Caco-2 (cell line): ENCODE measurements at regions not wholly inside any gene's neighbourhood (a gene's known extent, or its start where the extent isn't known, plus 50 kb on each side); places are given as distances from the start of the nearest gene placed in this dataset.

ENCODE experiments used
- BruUV-seq: library from RNA; stranded (reverse); fragments of 400-500 nt; replicated peaks from 2 replicates; lab custom pipeline; 2021; lab: Mats Ljungman, UMichigan
- CTCF ChIA-PET: fragments of 300-600 bp; sonication (Branson Sonifier 250); formaldehyde crosslinking; loops from one replicate; lab custom pipeline; 2022; ENCODE audit warnings: antibody characterized with exemption; lab: Charles Lee
- POLR2A ChIA-PET: fragments of 300-600 bp; sonication (Branson Sonifier 250); formaldehyde crosslinking; loops from one replicate; lab custom pipeline; 2022; ENCODE audit warnings: antibody characterized with exemption; lab: Charles Lee
- DNase-seq, 2 experiments: peaks; one replicate each; pipeline versions ENCODE4 v3.0.0 to v3.0.0-alpha.2; 2020 to 2022
- H3K27me3 ChIP-seq: replicated peaks from 2 replicates; pipeline ENCODE4 v1.6.0; 2011; ENCODE audit warnings: low read length; ENCODE audit not compliant: control insufficient read depth, insufficient read depth
- H3K36me3 ChIP-seq: 2 replicates; pipeline ENCODE4 v1.5.1; 2011; ENCODE audit warnings: low read length; ENCODE audit not compliant: control insufficient read depth, insufficient read depth
- H3K4me1 ChIP-seq: fragments of 250-450 bp; sonication (Bioruptor Pico); 2 replicates; pipeline ENCODE4 v1.5.1; 2020; ENCODE audit warnings: mild to moderate bottlenecking
- H3K4me3 ChIP-seq: 2 replicates; pipeline ENCODE4 v1.5.1; 2011; ENCODE audit warnings: low read depth, mild to moderate bottlenecking, control low read depth, low read length
- H3K9me3 ChIP-seq: fragments of 250-450 bp; sonication (Bioruptor Pico); 2 replicates; pipeline ENCODE4 v1.5.1; 2020; ENCODE audit warnings: mild to moderate bottlenecking, moderate library complexity
- H3K27ac Mint-ChIP-seq: one replicate; pipeline ENCODE4 v1.8.0; 2022; ENCODE audit warnings: mixed read lengths; ENCODE audit not compliant: unreplicated experiment
- H3K27me3 Mint-ChIP-seq: one replicate; pipeline ENCODE4 v1.8.0; 2022; ENCODE audit warnings: mixed read lengths; ENCODE audit not compliant: insufficient read depth, unreplicated experiment
- H3K36me3 Mint-ChIP-seq: one replicate; pipeline ENCODE4 v1.8.0; 2022; ENCODE audit warnings: mild to moderate bottlenecking, mixed read lengths; ENCODE audit not compliant: insufficient read depth, unreplicated experiment
- H3K4me1 Mint-ChIP-seq: one replicate; pipeline ENCODE4 v1.8.0; 2022; ENCODE audit warnings: low read depth, mixed read lengths; ENCODE audit not compliant: unreplicated experiment
- H3K4me3 Mint-ChIP-seq: one replicate; pipeline ENCODE4 v1.8.0; 2022; ENCODE audit warnings: mild to moderate bottlenecking, moderate library complexity, mixed read lengths; ENCODE audit not compliant: unreplicated experiment
- H3K9me3 Mint-ChIP-seq: one replicate; pipeline ENCODE4 v1.8.0; 2022; ENCODE audit warnings: mixed read lengths; ENCODE audit not compliant: unreplicated experiment
- intact Hi-C: fragments of 100-400 bp; cut with micrococcal nuclease; formaldehyde crosslinking; loops from one replicate; pipeline ENCODE4 v1.10.0; 2022; ENCODE audit not compliant: unreplicated experiment
- TF ChIP-seq, protein P1 (sequence below), 2 experiments: fragments of 200-600 bp in 1 of 2; IDR thresholded peaks; 1 replicate in 1 of 2; 2 replicates in 1 of 2; pipeline versions ENCODE4 v1.5.1 to v1.8.0; 2011 to 2022; ENCODE audit warnings: antibody characterized with exemption in 1 of 2, control low read depth in 1 of 2, inconsistent platforms in 1 of 2, low read depth in 1 of 2, low read length in 1 of 2, mild to moderate bottlenecking in 1 of 2, moderate library complexity in 1 of 2; ENCODE audit not compliant: insufficient read depth in 1 of 2, severe bottlenecking in 1 of 2, unreplicated experiment in 1 of 2

DNA sequence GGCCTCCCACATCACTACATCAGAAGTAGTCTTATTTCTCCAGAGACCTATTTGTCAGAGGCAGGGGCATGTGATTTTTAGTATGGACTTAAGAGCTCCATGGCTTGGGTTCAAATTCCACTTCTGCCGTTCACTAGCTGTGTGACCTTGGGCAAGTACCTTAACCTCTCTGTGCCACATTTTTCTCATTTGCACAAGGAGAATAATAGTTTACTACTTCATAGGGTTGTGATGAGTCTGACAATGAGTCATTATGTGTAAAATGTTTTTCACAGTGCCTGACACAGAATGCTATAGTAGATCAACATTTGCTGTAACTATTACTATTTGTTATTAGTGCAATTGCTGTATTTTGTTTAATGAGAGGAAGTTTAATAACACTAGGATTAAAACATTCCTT is 200.6 kb downstream of the PRDM2 start:
- TF ChIP-seq, protein P1, sequence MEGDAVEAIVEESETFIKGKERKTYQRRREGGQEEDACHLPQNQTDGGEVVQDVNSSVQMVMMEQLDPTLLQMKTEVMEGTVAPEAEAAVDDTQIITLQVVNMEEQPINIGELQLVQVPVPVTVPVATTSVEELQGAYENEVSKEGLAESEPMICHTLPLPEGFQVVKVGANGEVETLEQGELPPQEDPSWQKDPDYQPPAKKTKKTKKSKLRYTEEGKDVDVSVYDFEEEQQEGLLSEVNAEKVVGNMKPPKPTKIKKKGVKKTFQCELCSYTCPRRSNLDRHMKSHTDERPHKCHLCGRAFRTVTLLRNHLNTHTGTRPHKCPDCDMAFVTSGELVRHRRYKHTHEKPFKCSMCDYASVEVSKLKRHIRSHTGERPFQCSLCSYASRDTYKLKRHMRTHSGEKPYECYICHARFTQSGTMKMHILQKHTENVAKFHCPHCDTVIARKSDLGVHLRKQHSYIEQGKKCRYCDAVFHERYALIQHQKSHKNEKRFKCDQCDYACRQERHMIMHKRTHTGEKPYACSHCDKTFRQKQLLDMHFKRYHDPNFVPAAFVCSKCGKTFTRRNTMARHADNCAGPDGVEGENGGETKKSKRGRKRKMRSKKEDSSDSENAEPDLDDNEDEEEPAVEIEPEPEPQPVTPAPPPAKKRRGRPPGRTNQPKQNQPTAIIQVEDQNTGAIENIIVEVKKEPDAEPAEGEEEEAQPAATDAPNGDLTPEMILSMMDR (IDR thresholded peaks at IDR 0.05; ENCODE audit: insufficient read depth in 1 of 2, low read depth in 1 of 2, low read length in 1 of 2, severe bottlenecking in 1 of 2, unreplicated experiment in 1 of 2), result no peak
- intact Hi-C loops, result no loop called here
- Mint-ChIP-seq H3K9me3 (no peaks in the 10 kb centered on the region), H3K27ac (no peak overlapping the region), H3K4me3 (no peak overlapping the region), H3K4me1 (no peaks in the 10 kb centered on the region), H3K27me3 (peaks cover 2% of the 10 kb centered on the region), H3K36me3 (no peaks in the 10 kb centered on the region)
- no peaks in the 10 kb centered on the region for H3K9me3 ChIP-seq
- no TSS peak for BruUV-seq
- CTCF ChIA-PET, result no interaction called here
- POLR2A ChIA-PET, result no interaction called here
- H3K4me1 ChIP-seq, result no peaks in the 10 kb centered on the region
- H3K4me3 ChIP-seq, result no peak overlapping the region
- H3K27me3 ChIP-seq, result no peaks in the 10 kb centered on the region
- H3K36me3 ChIP-seq, result no peaks in the 10 kb centered on the region
- no peak for DNase-seq

DNA sequence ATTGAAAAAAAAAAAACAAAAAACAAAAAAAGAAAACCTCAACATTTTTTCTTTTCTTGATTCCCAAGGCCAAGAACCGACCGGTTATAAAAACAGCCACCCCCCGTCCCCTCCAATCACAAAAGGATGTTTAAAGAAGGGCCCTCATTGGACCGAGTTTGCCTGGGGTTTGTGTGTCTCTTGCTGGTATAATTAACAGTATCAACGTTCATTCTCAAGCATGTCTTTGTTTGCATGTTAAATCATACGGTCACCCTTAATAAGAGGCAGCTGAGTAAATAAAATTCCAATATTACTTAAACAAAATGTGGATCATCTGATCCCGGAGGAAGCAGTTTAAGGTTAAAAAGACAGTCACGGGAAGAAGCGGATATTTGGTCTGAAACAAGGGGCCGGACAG is 201.1 kb downstream of the PRDM2 start:
- H3K4me3 ChIP-seq, result no peak overlapping the region
- no peaks in the 10 kb centered on the region for H3K9me3 ChIP-seq
- POLR2A ChIA-PET, result no interaction called here
- H3K4me1 ChIP-seq, result no peaks in the 10 kb centered on the region
- CTCF ChIA-PET, result no interaction called here
- no peaks in the 10 kb centered on the region for H3K27me3 ChIP-seq
- intact Hi-C loops, result no loop called here
- Mint-ChIP-seq H3K9me3 (no peaks in the 10 kb centered on the region), H3K4me3 (no peak overlapping the region), H3K36me3 (no peaks in the 10 kb centered on the region), H3K27me3 (peaks cover 2% of the 10 kb centered on the region), H3K27ac (no peak overlapping the region), H3K4me1 (no peaks in the 10 kb centered on the region)
- no peaks in the 10 kb centered on the region for H3K36me3 ChIP-seq
- BruUV-seq, result no TSS peak
- TF ChIP-seq, protein P1 (IDR thresholded peaks at IDR 0.05; ENCODE audit: insufficient read depth in 1 of 2, low read depth in 1 of 2, low read length in 1 of 2, severe bottlenecking in 1 of 2, unreplicated experiment in 1 of 2), result no peak
- no peak for DNase-seq

DNA sequence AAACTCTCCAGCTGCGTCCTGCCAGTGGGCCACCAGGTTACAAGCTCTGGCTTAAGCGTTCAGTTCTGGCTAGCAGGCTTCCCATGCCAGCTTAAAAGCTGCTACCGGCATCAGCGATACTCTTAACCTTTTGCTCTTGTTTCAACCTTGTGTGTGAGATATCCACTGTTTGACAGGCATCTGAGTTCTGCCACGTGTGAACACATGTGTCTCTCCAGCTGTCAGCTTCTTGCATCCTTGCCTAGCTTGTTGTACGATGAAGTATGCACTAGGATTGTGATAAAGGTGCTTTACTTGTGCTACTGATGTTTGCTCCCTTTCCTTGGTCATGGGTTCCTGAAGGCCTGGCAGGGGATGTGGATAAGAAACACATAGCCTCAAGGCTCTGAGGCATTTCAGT is 201.6 kb downstream of the PRDM2 start:
- intact Hi-C loops, result no loop called here
- H3K9me3 ChIP-seq, result no peaks in the 10 kb centered on the region
- no peaks in the 10 kb centered on the region for H3K9me3 Mint-ChIP-seq
- no peak overlapping the region for H3K4me3 ChIP-seq
- H3K4me1 Mint-ChIP-seq, result no peaks in the 10 kb centered on the region
- H3K27me3 ChIP-seq, result no peaks in the 10 kb centered on the region
- no peaks in the 10 kb centered on the region for H3K4me1 ChIP-seq
- no TSS peak for BruUV-seq
- H3K36me3 ChIP-seq, result no peaks in the 10 kb centered on the region
- TF ChIP-seq, protein P1 (IDR thresholded peaks at IDR 0.05; ENCODE audit: insufficient read depth in 1 of 2, low read depth in 1 of 2, low read length in 1 of 2, severe bottlenecking in 1 of 2, unreplicated experiment in 1 of 2), result no peak
- H3K27ac Mint-ChIP-seq, result no peak overlapping the region
- H3K27me3 Mint-ChIP-seq, result peaks cover 2% of the 10 kb centered on the region
- no peak for DNase-seq
- POLR2A ChIA-PET, result no interaction called here
- H3K36me3 Mint-ChIP-seq, result no peaks in the 10 kb centered on the region
- CTCF ChIA-PET, result no interaction called here
- H3K4me3 Mint-ChIP-seq, result no peak overlapping the region
